ENCODE measurements at regions not wholly inside any gene's neighbourhood (a gene's known extent, or its start where the extent isn't known, plus 50 kb on each side); places are given as distances from the start of the nearest gene placed in this dataset.
A peak's percentile ranks its signal among the peaks of the same experiment; 100 is the strongest.
"Not testable (repeated sequence)": the region's sequence is repeated elsewhere in the genome, so short reads cannot be mapped to it uniquely, and the experiment has no call there.

- DNase-seq (ENCODE audit: low spot score) = no peak
Measured at GRCh38 chr6:112935402-112936078, 588.4 kb downstream of the RFPL4B start.

- DNase-seq (ENCODE audit: low spot score) = no peak
Measured at GRCh38 chr6:112936079-112936472, 588.9 kb downstream of the RFPL4B start.

- no peak for DNase-seq (ENCODE audit: low spot score)
Measured at GRCh38 chr6:112936504-112936903, 589.4 kb downstream of the RFPL4B start.

GRCh38 chr6:112937690-112938089 is 590.6 kb downstream of the RFPL4B start:
- not testable (repeated sequence) for DNase-seq (ENCODE audit: low spot score)

- no peak for DNase-seq (ENCODE audit: low spot score)
Measured at GRCh38 chr6:112938650-112939049, 591.5 kb downstream of the RFPL4B start.

- DNase-seq (ENCODE audit: low spot score) = peak; percentile 3
Measured at GRCh38 chr6:112939563-112939962, 592.4 kb downstream of the RFPL4B start.

GRCh38 chr6:112941613-112942012 is 594.5 kb downstream of the RFPL4B start:
- DNase-seq (ENCODE audit: low spot score) = no peak

- DNase-seq (ENCODE audit: low spot score) = no peak
Measured at GRCh38 chr6:112946051-112946450, 598.9 kb downstream of the RFPL4B start.

- no peak for DNase-seq (ENCODE audit: low spot score)
Measured at GRCh38 chr6:112947507-112947906, 600.4 kb downstream of the RFPL4B start.

GRCh38 chr6:112951829-112952228 is 604.7 kb downstream of the RFPL4B start:
- DNase-seq (ENCODE audit: low spot score) = no peak

- not testable (repeated sequence) for DNase-seq (ENCODE audit: low spot score)
Measured at GRCh38 chr6:112955743-112956142, 608.6 kb downstream of the RFPL4B start.

GRCh38 chr6:112956696-112957535 is 609.8 kb downstream of the RFPL4B start:
- DNase-seq (ENCODE audit: low spot score) = no peak

- no peak for DNase-seq (ENCODE audit: low spot score)
Measured at GRCh38 chr6:112957536-112957916, 610.4 kb downstream of the RFPL4B start.

GRCh38 chr6:112960130-112960529 is 613.0 kb downstream of the RFPL4B start:
- DNase-seq (ENCODE audit: low spot score) = not testable (repeated sequence)

- DNase-seq (ENCODE audit: low spot score) = no peak
Measured at GRCh38 chr6:112967974-112968373, 620.8 kb downstream of the RFPL4B start.

GRCh38 chr6:112971651-112972050 is 624.5 kb downstream of the RFPL4B start:
- DNase-seq (ENCODE audit: low spot score) = no peak

- DNase-seq (ENCODE audit: low spot score) = not testable (repeated sequence)
Measured at GRCh38 chr6:112974931-112975330, 627.8 kb downstream of the RFPL4B start.

- DNase-seq (ENCODE audit: low spot score) = not testable (repeated sequence)
Measured at GRCh38 chr6:112976579-112976978, 629.4 kb downstream of the RFPL4B start.

GRCh38 chr6:112979830-112980229 is 632.7 kb downstream of the RFPL4B start:
- DNase-seq (ENCODE audit: low spot score) = no peak

GRCh38 chr6:112980676-112981075 is 633.5 kb downstream of the RFPL4B start:
- DNase-seq (ENCODE audit: low spot score) = no peak

- DNase-seq (ENCODE audit: low spot score) = no peak
Measured at GRCh38 chr6:112983713-112984261, 636.7 kb downstream of the RFPL4B start.

- no peak for DNase-seq (ENCODE audit: low spot score)
Measured at GRCh38 chr6:112984899-112985298, 637.8 kb downstream of the RFPL4B start.

GRCh38 chr6:112986321-112986720 is 639.2 kb downstream of the RFPL4B start:
- no peak for DNase-seq (ENCODE audit: low spot score)
